ENCODE measurements at regions not wholly inside any gene's neighbourhood (a gene's known extent, or its start where the extent isn't known, plus 50 kb on each side); places are given as distances from the start of the nearest gene placed in this dataset.

GRCh38 chr5:39717176-39717897 is 292.6 kb upstream of the DAB2 start:
- Histone ChIP-seq H2BK15ac (ENCODE audit: low read depth, low read length) (no peak overlapping the region), H3K18ac (ENCODE audit: insufficient read length, low read depth, low read length) (no peak overlapping the region), H4K91ac (ENCODE audit: insufficient read length, low read depth, low read length) (no peak overlapping the region), H3K79me2 (ENCODE audit: insufficient read depth, low read length) (no peaks in the 10 kb centered on the region), H3K56ac (ENCODE audit: insufficient read length, low read depth, low read length) (no peak overlapping the region), H3T11ph (ENCODE audit: low read length) (no peak overlapping the region), H4K8ac (replicated peaks; ENCODE audit: insufficient read length, low read depth, low read length) (no peak overlapping the region), H2BK12ac (ENCODE audit: insufficient read length, low read depth, low read length) (no peak overlapping the region), H3K4me1 (ENCODE audit: insufficient read depth, low read length) (no peaks in the 10 kb centered on the region), H3K4ac (ENCODE audit: low read depth, low read length) (no peak overlapping the region), H2AK5ac (ENCODE audit: insufficient read length, low read length) (no peak overlapping the region), H3K9ac (ENCODE audit: extremely low read depth, insufficient read length, low read length) (no peak overlapping the region), H3K23me2 (ENCODE audit: insufficient read length, low read depth, low read length, poor library complexity, severe bottlenecking) (no peaks in the 10 kb centered on the region), H3K23ac (ENCODE audit: insufficient read length, low read depth, low read length) (no peak overlapping the region), H3K9me3 (ENCODE audit: control insufficient read depth, low read depth, low read length) (no peaks in the 10 kb centered on the region), H4K5ac (ENCODE audit: insufficient read length, low read depth, low read length) (no peak overlapping the region), H3K27ac (ENCODE audit: insufficient read length, low read depth, low read length) (no peak overlapping the region), H2AFZ (ENCODE audit: low read length) (no peak overlapping the region), H4K20me1 (ENCODE audit: control insufficient read depth, insufficient read depth, insufficient read length) (no peaks in the 10 kb centered on the region), H3K14ac (ENCODE audit: insufficient read depth, low read length) (no peak overlapping the region), H3K27me3 (ENCODE audit: insufficient read depth, low read length) (no peaks in the 10 kb centered on the region), H3K4me2 (ENCODE audit: insufficient read depth, insufficient read length, low read length) (no peak overlapping the region), H2BK120ac (ENCODE audit: low read depth, low read length, poor library complexity, severe bottlenecking) (no peak overlapping the region), H2BK20ac (ENCODE audit: low read depth, low read length, poor library complexity, severe bottlenecking) (no peak overlapping the region), H3K79me1 (ENCODE audit: insufficient read depth, low read depth, low read length, poor library complexity, severe bottlenecking) (no peaks in the 10 kb centered on the region), H2BK5ac (ENCODE audit: insufficient read length, low read length) (no peak overlapping the region)
- H3K27me3 Mint-ChIP-seq (ENCODE audit: low read depth) = no peaks in the 10 kb centered on the region
- TF ChIP-seq CTCF (conservative IDR thresholded peaks at IDR 0.05) = no peak
- no peak overlapping the region for H3K4me3 Mint-ChIP-seq
- H3K36me3 Mint-ChIP-seq (ENCODE audit: insufficient read depth in 1 of 3, low read depth in 3 of 3) = no peaks in the 10 kb centered on the region; a peak in 1 of 7 replicates
- H3K4me1 Mint-ChIP-seq = peaks cover 4 to 6% of the 10 kb centered on the region in 2 experiments
- no peak overlapping the region for H3K27ac Mint-ChIP-seq
- no CpG with 5 or more reads among the region's 2 CpGs for WGBS (ENCODE audit: extremely low coverage, insufficient read length, low lambda C conversion rate)
- H3K9me3 Mint-ChIP-seq = peaks cover 0 to 2% of the 10 kb centered on the region in 2 experiments; a peak in 2 of 5 replicates
- DNase-seq = no peak

Measured in H9 (cell line).